NCI-H2196 treated with DMSO at 0.1 percent for 48 hours (cell line): ENCODE measurements at regions not wholly inside any gene's neighbourhood (a gene's known extent, or its start where the extent isn't known, plus 50 kb on each side); places are given as distances from the start of the nearest gene placed in this dataset.

ENCODE experiments used
- DNase-seq: peaks from one replicate; lab custom pipeline; 2025; ENCODE audit not compliant: unreplicated experiment; lab: John Stamatoyannopoulos, UW

- no peak for DNase-seq
Measured at GRCh38 chr6:2384528-2384927, 139.1 kb upstream of the GMDS start.

- DNase-seq, result no peak
Measured at GRCh38 chr6:2381872-2382661, 136.7 kb upstream of the GMDS start.

GRCh38 chr6:2378891-2379652, 133.7 kb upstream of the GMDS start:
- no peak for DNase-seq

GRCh38 chr6:2378046-2378657, 132.7 kb upstream of the GMDS start:
- DNase-seq, result no peak

- DNase-seq, result no peak
Measured at GRCh38 chr6:2376429-2377355, 131.3 kb upstream of the GMDS start.

- no peak for DNase-seq
Measured at GRCh38 chr6:2375443-2375842, 130.0 kb upstream of the GMDS start.

- no peak for DNase-seq
Measured at GRCh38 chr6:2369606-2370005, 124.2 kb upstream of the GMDS start.

GRCh38 chr6:2363211-2363610, 117.8 kb upstream of the GMDS start:
- DNase-seq, result no peak

GRCh38 chr6:2361195-2361594, 115.8 kb upstream of the GMDS start:
- DNase-seq, result no peak

GRCh38 chr6:2360716-2361115, 115.3 kb upstream of the GMDS start:
- DNase-seq, result no peak

GRCh38 chr6:2360126-2360525, 114.7 kb upstream of the GMDS start:
- no peak for DNase-seq

GRCh38 chr6:2355150-2355549, 109.7 kb upstream of the GMDS start:
- no peak for DNase-seq

- DNase-seq, result no peak
Measured at GRCh38 chr6:2354138-2354491, 108.7 kb upstream of the GMDS start.

GRCh38 chr6:2353412-2354137, 108.2 kb upstream of the GMDS start:
- DNase-seq, result peak; percentile 33

GRCh38 chr6:2351807-2352431, 106.5 kb upstream of the GMDS start:
- DNase-seq, result no peak

GRCh38 chr6:2351090-2351489, 105.7 kb upstream of the GMDS start:
- no peak for DNase-seq

- no peak for DNase-seq
Measured at GRCh38 chr6:2346078-2346477, 100.7 kb upstream of the GMDS start.

GRCh38 chr6:2344319-2344905, 99.0 kb upstream of the GMDS start:
- no peak for DNase-seq

GRCh38 chr6:2327591-2327990, 82.2 kb upstream of the GMDS start:
- DNase-seq, result no peak
